Neural cell (in vitro differentiated cells): ENCODE measurements at regions not wholly inside any gene's neighbourhood (a gene's known extent, or its start where the extent isn't known, plus 50 kb on each side); places are given as distances from the start of the nearest gene placed in this dataset.

Experiments used
- H2AFZ ChIP-seq: fragments of 200-600, 300-800 bp; sonication (generic), shearing (Covaris generic); 2 replicates; pipeline ENCODE4 v1.6.0; 2014; ENCODE audit warnings: low read depth, mild to moderate bottlenecking, antibody characterized with exemption, low read length, moderate library complexity
- H3F3A ChIP-seq: fragments of 200-600 bp; shearing (Covaris generic); 2 replicates; pipeline ENCODE4 v1.6.1; 2016; ENCODE audit warnings: mild to moderate bottlenecking, moderate library complexity, mixed read lengths, antibody characterized with exemption, low read length; ENCODE audit not compliant: insufficient read depth, poor library complexity, severe bottlenecking
- H3K27ac ChIP-seq: fragments of 200-600, 300-800 bp; sonication (generic), shearing (Covaris generic); 2 replicates; pipeline ENCODE4 v1.5.1; 2014; ENCODE audit warnings: mild to moderate bottlenecking, low read length, moderate library complexity
- H3K27me3 ChIP-seq: fragments of 300-800, 200-600 bp; sonication (generic), shearing (Covaris generic); 2 replicates; pipeline ENCODE4 v1.6.0; 2014; ENCODE audit warnings: mild to moderate bottlenecking, low read depth, low read length, moderate library complexity; ENCODE audit not compliant: insufficient read depth
- H3K36me3 ChIP-seq: fragments of 300-800, 200-600 bp; sonication (generic), shearing (Covaris generic); 2 replicates; pipeline ENCODE4 v1.5.1; 2014; ENCODE audit warnings: mild to moderate bottlenecking, antibody characterized with exemption, low read length, moderate library complexity; ENCODE audit not compliant: insufficient read depth
- H3K4me2 ChIP-seq: fragments of 300-800, 200-600 bp; sonication (generic), shearing (Covaris generic); 2 replicates; pipeline ENCODE4 v1.6.0; 2014; ENCODE audit warnings: mild to moderate bottlenecking, low read length
- H3K4me3 ChIP-seq: fragments of 300-800, 200-600 bp; sonication (generic), shearing (Covaris generic); 2 replicates; pipeline ENCODE4 v1.5.1; 2014; ENCODE audit warnings: mild to moderate bottlenecking, low read length, moderate library complexity
- H3K79me2 ChIP-seq: fragments of 200-600 bp; shearing (Covaris generic); replicated peaks from 2 replicates; pipeline ENCODE4 v1.6.0; 2014; ENCODE audit warnings: mild to moderate bottlenecking, low read length, moderate library complexity; ENCODE audit not compliant: insufficient read depth
- H3K9ac ChIP-seq: fragments of 300-800, 200-600 bp; sonication (generic), shearing (Covaris generic); 2 replicates; pipeline ENCODE4 v1.6.1; 2016; ENCODE audit warnings: mild to moderate bottlenecking, low read length, mixed read lengths
- H3K9me2 ChIP-seq: fragments of 200-600 bp; shearing (Covaris generic); 2 replicates; pipeline ENCODE4 v1.6.1; 2016; ENCODE audit warnings: mild to moderate bottlenecking, low read length, mixed read lengths; ENCODE audit not compliant: insufficient read depth
- H3K9me3 ChIP-seq: fragments of 200-600, 300-800 bp; sonication (generic), shearing (Covaris generic); 2 replicates; pipeline ENCODE4 v1.6.1; 2016; ENCODE audit warnings: mild to moderate bottlenecking, mixed run types, low read length, moderate library complexity, mixed read lengths
- H4K20me1 ChIP-seq: fragments of 200-600 bp; shearing (Covaris generic); 2 replicates; pipeline ENCODE4 v1.6.1; 2016; ENCODE audit warnings: mild to moderate bottlenecking, mixed run types; ENCODE audit not compliant: insufficient read depth
- CTCF ChIP-seq: fragments of 450-650 bp; IDR thresholded peaks from 2 replicates; pipeline ENCODE4 v1.5.1; 2014; ENCODE audit warnings: antibody characterized with exemption, mild to moderate bottlenecking, moderate library complexity; ENCODE audit not compliant: poor library complexity, severe bottlenecking
- EP300 ChIP-seq: fragments of 450-650 bp; conservative IDR thresholded peaks from 2 replicates; pipeline ENCODE4 v1.6.1; 2014; ENCODE audit warnings: antibody characterized with exemption, mild to moderate bottlenecking, moderate library complexity; ENCODE audit not compliant: poor library complexity, severe bottlenecking
- EZH2 ChIP-seq: fragments of 200-600, 300-800 bp; shearing (Covaris generic), sonication (generic); IDR thresholded peaks from 2 replicates; pipeline ENCODE4 v1.6.1; 2014; ENCODE audit warnings: antibody characterized with exemption, low read length, borderline replicate concordance, mild to moderate bottlenecking; ENCODE audit not compliant: insufficient read depth, poor library complexity, severe bottlenecking
- MXI1 ChIP-seq: fragments of 450-650 bp; conservative IDR thresholded peaks from 2 replicates; pipeline ENCODE4 v1.6.1; 2014; ENCODE audit warnings: antibody characterized with exemption, mild to moderate bottlenecking; ENCODE audit not compliant: poor library complexity, severe bottlenecking
- POLR2AphosphoS5 ChIP-seq: IDR thresholded peaks from 2 replicates; pipeline ENCODE4 v1.6.1; 2012
- RAD21 ChIP-seq: fragments of 450-650 bp; conservative IDR thresholded peaks from 2 replicates; pipeline ENCODE4 v1.6.1; 2014; ENCODE audit warnings: antibody characterized with exemption, mild to moderate bottlenecking, moderate library complexity
- SMC3 ChIP-seq: fragments of 450-650 bp; conservative IDR thresholded peaks from 2 replicates; pipeline ENCODE4 v1.6.1; 2014; ENCODE audit warnings: antibody characterized with exemption, mild to moderate bottlenecking, moderate library complexity; ENCODE audit not compliant: poor library complexity
- TAF1 ChIP-seq: IDR thresholded peaks from 2 replicates; pipeline ENCODE4 v1.6.1; 2012; ENCODE audit warnings: low read depth
- TF ChIP-seq, protein P1 (sequence below): IDR thresholded peaks from 2 replicates; pipeline ENCODE4 v1.6.1; 2012; ENCODE audit warnings: borderline replicate concordance

GRCh38 chr6:105460860-105461259 is 58.0 kb upstream of the PREP start:
- Histone ChIP-seq H3K36me3 (no peaks in the 10 kb centered on the region), H3K4me2 (no peak overlapping the region), H3K9me2 (no peaks in the 10 kb centered on the region), H3K27me3 (no peaks in the 10 kb centered on the region), H2AFZ (no peak overlapping the region), H4K20me1 (no peaks in the 10 kb centered on the region), H3F3A (no peaks in the 10 kb centered on the region), H3K9ac (no peak overlapping the region), H3K79me2 (no peaks in the 10 kb centered on the region), H3K4me3 (no peak overlapping the region), H3K27ac (no peak overlapping the region), H3K9me3 (peaks cover 9% of the 10 kb centered on the region)
- no peak for TF ChIP-seq EZH2
- no peak for TF ChIP-seq SMC3
- TF ChIP-seq TAF1, result no peak
- no peak for TF ChIP-seq MXI1
- TF ChIP-seq RAD21, result no peak
- no peak for TF ChIP-seq CTCF
- TF ChIP-seq POLR2AphosphoS5, result no peak
- no peak for TF ChIP-seq EP300
- TF ChIP-seq, protein P1, sequence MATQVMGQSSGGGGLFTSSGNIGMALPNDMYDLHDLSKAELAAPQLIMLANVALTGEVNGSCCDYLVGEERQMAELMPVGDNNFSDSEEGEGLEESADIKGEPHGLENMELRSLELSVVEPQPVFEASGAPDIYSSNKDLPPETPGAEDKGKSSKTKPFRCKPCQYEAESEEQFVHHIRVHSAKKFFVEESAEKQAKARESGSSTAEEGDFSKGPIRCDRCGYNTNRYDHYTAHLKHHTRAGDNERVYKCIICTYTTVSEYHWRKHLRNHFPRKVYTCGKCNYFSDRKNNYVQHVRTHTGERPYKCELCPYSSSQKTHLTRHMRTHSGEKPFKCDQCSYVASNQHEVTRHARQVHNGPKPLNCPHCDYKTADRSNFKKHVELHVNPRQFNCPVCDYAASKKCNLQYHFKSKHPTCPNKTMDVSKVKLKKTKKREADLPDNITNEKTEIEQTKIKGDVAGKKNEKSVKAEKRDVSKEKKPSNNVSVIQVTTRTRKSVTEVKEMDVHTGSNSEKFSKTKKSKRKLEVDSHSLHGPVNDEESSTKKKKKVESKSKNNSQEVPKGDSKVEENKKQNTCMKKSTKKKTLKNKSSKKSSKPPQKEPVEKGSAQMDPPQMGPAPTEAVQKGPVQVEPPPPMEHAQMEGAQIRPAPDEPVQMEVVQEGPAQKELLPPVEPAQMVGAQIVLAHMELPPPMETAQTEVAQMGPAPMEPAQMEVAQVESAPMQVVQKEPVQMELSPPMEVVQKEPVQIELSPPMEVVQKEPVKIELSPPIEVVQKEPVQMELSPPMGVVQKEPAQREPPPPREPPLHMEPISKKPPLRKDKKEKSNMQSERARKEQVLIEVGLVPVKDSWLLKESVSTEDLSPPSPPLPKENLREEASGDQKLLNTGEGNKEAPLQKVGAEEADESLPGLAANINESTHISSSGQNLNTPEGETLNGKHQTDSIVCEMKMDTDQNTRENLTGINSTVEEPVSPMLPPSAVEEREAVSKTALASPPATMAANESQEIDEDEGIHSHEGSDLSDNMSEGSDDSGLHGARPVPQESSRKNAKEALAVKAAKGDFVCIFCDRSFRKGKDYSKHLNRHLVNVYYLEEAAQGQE, result no peak

GRCh38 chr6:105459864-105460263 is 57.0 kb upstream of the PREP start:
- Histone ChIP-seq H2AFZ (no peak overlapping the region), H3K9me3 (peaks cover 5% of the 10 kb centered on the region), H3K4me2 (no peak overlapping the region)

More at GRCh38 chr6:105459864-105460263, 57.0 kb upstream of the PREP start:
- Histone ChIP-seq H3K9ac (no peak overlapping the region), H3K27ac (no peak overlapping the region), H3K27me3 (no peaks in the 10 kb centered on the region), H4K20me1 (no peaks in the 10 kb centered on the region), H3K36me3 (no peaks in the 10 kb centered on the region), H3K79me2 (no peaks in the 10 kb centered on the region), H3K9me2 (no peaks in the 10 kb centered on the region), H3F3A (no peaks in the 10 kb centered on the region), H3K4me3 (no peak overlapping the region)
- TF ChIP-seq SMC3 (no peak), RAD21 (no peak), CTCF (no peak), EZH2 (no peak), TAF1 (no peak), EP300 (no peak), MXI1 (no peak), POLR2AphosphoS5 (no peak)
- TF ChIP-seq, protein P1, result no peak
